ENCODE measurements at regions not wholly inside any gene's neighbourhood (a gene's known extent, or its start where the extent isn't known, plus 50 kb on each side); places are given as distances from the start of the nearest gene placed in this dataset.

DNA sequence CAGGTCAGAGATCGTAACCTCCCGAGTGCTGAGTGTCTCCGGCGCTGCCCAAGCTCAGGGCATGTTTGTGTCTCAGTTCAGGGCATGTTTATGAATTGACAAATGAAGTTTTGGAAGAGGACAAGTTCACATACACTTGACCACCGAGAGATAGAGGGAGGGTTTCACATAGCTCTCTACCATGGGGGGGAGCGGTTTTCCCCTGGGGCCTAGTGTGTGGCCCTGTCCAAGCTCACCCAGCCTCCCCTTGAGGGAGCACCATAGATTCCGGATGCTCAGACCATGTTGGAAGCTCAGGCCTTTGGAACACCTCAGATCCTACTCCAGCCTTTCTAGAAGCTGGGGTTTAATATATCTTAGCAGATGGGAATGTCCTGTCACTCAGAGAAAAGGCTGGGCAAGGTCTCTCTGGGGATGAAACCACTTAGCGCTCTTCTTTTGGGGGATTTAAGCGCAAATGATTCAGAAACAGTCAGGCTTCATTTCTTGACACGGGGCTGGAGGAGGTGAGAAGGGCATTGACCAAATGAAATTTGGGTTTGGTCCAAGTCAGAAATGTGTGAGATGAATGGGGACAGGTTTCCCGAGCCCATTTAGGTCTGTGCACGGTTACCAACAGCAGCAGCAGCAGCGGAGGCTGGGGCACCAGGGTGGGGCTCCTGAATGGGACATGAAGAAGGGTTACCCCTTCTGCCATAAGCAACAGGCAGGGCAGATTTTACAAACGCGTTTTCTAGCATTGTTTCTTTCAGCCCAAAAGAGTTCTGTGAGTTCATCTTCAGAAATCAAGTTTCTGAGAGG lies 96.6 kb downstream of the METRNL start:
- H3K9me3 ChIP-seq (ENCODE audit: control insufficient read depth in 2 of 2, insufficient read depth in 1 of 2, low read length in 1 of 2): no peaks in the 10 kb centered on the region
- no peak overlapping the region for H3K4me3 ChIP-seq (ENCODE audit: low read length in 2 of 2)
- no peaks in the 10 kb centered on the region for H3K36me3 ChIP-seq (ENCODE audit: control insufficient read depth in 2 of 2, insufficient read depth in 2 of 2, low read length in 1 of 2)
- H3K4me1 ChIP-seq (ENCODE audit: control insufficient read depth in 2 of 2, insufficient read depth in 2 of 2, low read length in 2 of 2): no peaks in the 10 kb centered on the region
- DNase-seq (ENCODE audit: low read depth in 6 of 9, low spot score in 9 of 9): no peak
- 97% methylated on average over 15 of the region's 15 CpGs for WGBS
- H3K27ac ChIP-seq (ENCODE audit: low read depth in 1 of 2, low read length in 1 of 2): no peak overlapping the region
- no peaks in the 10 kb centered on the region for H3K27me3 ChIP-seq (ENCODE audit: control insufficient read depth in 2 of 2, insufficient read depth in 1 of 2, low read length in 1 of 2)

DNA sequence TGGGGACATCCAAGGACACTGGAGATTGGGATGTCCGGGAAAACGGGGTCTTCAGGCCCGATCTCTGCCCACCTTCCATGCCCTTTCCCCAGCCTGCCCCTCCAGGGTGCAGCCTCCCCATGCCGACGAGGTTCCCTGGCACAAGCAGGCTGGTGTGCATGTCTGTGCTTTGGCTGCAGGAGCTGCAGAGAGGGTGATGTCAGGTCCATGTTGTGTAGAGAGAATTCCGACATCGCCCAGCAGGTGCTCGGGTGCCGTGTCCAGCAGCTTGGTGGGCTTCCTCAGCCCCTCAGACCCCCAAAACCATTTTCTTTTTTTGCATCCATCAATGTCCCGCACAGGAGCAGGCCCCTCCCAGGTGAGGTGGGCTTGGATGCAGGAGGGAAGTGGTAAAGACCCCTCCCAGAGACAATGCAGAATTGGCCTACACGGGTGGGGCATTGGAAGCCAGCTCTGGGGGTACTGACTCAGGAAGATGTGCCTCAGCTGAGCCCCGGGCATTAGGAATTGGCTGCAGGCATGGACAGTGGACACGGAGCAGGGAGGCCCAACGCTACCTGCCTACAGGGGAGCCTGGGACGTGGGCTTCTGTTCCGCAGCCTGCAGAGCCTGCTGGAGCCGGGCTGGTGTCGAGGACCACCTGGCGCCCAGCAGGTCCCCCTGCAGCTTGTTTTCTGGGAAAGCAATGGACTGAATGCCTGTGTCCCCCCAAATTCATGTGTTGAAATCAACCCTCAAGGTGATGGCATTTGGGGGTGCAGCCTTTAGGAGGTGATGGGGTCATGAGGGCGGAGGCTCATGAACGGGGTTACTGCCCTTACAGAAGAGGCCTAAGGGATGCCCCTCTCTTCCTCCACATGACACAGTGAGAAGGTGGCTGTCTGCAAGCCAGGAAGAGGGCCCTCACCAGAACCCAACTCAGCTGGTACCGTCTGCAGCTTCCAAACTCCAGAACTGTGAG lies 97.5 kb downstream of the METRNL start:
- H3K4me3 ChIP-seq (ENCODE audit: low read length in 2 of 2): no peak overlapping the region
- WGBS: 98% methylated on average over 22 of the region's 22 CpGs
- DNase-seq (ENCODE audit: low read depth in 6 of 9, low spot score in 9 of 9): no peak

DNA sequence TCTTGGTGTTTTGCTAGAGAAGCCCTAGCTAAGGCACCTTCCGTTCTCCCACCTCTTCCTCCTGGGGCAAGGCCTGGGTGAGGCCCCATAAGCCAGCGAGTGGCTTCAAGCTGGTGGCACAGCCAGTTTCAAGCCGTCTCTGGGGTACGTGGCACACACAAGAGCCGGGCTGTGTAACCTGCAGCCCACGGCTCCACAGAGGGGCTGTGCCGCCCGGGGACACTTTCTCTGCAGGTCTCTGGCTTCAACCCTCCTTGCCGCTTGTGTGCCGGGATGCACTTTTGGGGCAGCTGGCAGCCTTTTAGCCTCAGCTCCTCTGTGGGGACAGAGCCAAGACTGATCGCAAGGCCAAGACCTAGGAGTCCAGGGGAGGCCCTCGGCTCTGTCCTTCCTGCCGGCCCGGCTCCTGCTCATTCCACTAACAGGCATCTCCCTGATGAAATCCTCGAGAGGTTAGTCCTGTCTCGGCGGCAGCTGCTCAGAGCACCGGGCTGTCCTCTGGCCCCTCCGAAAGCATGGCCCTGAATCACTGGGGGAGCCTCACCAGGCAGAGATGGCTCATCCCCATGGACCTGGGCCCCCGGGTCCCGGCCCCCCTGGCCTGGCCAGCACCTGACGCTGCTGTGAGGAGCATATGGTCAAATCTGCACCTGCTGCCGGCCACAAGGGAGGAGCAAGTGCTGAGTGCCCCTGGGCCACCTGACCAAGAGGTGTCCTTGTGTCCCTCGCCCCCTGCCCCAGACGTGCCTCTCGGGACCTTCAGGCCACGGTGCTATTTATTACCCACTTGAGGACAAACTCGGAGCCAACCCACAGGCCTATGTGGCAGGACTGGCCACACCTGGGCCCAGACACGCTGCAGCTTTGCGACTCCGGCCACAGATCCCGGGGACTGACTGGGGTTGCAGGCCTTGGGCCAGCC lies 98.5 kb downstream of the METRNL start:
- Histone ChIP-seq H3K27ac (ENCODE audit: low read depth in 1 of 2, low read length in 1 of 2) (no peak overlapping the region), H3K9me3 (ENCODE audit: control insufficient read depth in 2 of 2, insufficient read depth in 1 of 2, low read length in 1 of 2) (no peaks in the 10 kb centered on the region), H3K4me3 (ENCODE audit: low read length in 2 of 2) (no peak overlapping the region), H3K36me3 (ENCODE audit: control insufficient read depth in 2 of 2, insufficient read depth in 2 of 2, low read length in 1 of 2) (no peaks in the 10 kb centered on the region), H3K27me3 (ENCODE audit: control insufficient read depth in 2 of 2, insufficient read depth in 1 of 2, low read length in 1 of 2) (no peaks in the 10 kb centered on the region), H3K4me1 (ENCODE audit: control insufficient read depth in 2 of 2, insufficient read depth in 2 of 2, low read length in 2 of 2) (no peaks in the 10 kb centered on the region)
- DNase-seq (ENCODE audit: low read depth in 6 of 9, low spot score in 9 of 9): no peak
- 95% methylated on average over 32 of the region's 32 CpGs for WGBS

More for the DNA sequence above, 97.5 kb downstream of the METRNL start:
- Histone ChIP-seq H3K9me3 (ENCODE audit: control insufficient read depth in 2 of 2, insufficient read depth in 1 of 2, low read length in 1 of 2) (no peaks in the 10 kb centered on the region), H3K4me1 (ENCODE audit: control insufficient read depth in 2 of 2, insufficient read depth in 2 of 2, low read length in 2 of 2) (no peaks in the 10 kb centered on the region), H3K27me3 (ENCODE audit: control insufficient read depth in 2 of 2, insufficient read depth in 1 of 2, low read length in 1 of 2) (no peaks in the 10 kb centered on the region), H3K36me3 (ENCODE audit: control insufficient read depth in 2 of 2, insufficient read depth in 2 of 2, low read length in 1 of 2) (no peaks in the 10 kb centered on the region), H3K27ac (ENCODE audit: low read depth in 1 of 2, low read length in 1 of 2) (no peak overlapping the region)

DNA sequence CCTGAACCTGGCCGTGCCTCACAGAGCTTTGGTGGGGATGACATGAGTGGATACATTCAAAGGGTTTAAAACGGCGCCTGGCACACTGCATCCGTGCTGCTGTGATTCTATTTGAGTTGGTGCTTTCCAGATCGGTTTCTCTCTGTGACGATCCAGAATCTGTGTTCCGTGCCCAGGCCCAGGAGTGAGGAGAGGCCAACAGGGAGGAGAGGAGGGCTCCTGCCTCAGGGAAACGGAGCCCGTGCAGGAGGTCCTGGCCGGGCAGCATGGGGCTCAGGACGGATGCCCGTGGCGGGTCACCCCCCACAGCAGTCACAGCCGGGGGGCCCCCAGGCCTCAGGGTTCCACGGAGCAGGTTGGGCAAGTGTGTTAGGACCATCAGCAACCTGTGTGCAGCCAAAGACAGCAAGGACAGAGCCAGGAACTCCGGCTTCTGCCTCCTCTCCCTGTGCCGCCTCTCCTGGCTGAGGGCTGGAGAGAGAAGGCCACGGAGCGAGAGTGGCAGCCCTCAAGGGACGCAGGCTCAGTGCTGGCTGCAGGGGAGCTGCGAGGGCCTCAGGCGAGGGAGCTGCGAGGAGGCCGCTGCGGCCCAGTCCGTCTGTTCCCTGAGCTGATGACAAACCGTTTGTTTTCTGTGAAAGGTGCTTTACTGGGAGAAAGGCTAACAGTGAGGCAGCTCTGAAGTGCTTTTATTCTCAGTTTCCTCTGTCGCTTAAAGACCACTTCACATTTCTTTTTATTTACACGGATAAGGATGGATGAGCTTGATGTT lies 99.3 kb downstream of the METRNL start:
- H3K36me3 ChIP-seq (ENCODE audit: control insufficient read depth in 2 of 2, insufficient read depth in 2 of 2, low read length in 1 of 2): no peaks in the 10 kb centered on the region
- DNase-seq (ENCODE audit: low read depth in 6 of 9, low spot score in 9 of 9): no peak
- H3K4me3 ChIP-seq (ENCODE audit: low read length in 2 of 2): no peak overlapping the region
- H3K27ac ChIP-seq (ENCODE audit: low read depth in 1 of 2, low read length in 1 of 2): no peak overlapping the region
- WGBS: 97% methylated on average over 29 of the region's 29 CpGs
- peaks cover 0 to under 1% of the 10 kb centered on the region in 2 donors for H3K27me3 ChIP-seq (ENCODE audit: control insufficient read depth in 2 of 2, insufficient read depth in 1 of 2, low read length in 1 of 2)
- H3K4me1 ChIP-seq (ENCODE audit: control insufficient read depth in 2 of 2, insufficient read depth in 2 of 2, low read length in 2 of 2): no peaks in the 10 kb centered on the region
- no peaks in the 10 kb centered on the region for H3K9me3 ChIP-seq (ENCODE audit: control insufficient read depth in 2 of 2, insufficient read depth in 1 of 2, low read length in 1 of 2)

DNA sequence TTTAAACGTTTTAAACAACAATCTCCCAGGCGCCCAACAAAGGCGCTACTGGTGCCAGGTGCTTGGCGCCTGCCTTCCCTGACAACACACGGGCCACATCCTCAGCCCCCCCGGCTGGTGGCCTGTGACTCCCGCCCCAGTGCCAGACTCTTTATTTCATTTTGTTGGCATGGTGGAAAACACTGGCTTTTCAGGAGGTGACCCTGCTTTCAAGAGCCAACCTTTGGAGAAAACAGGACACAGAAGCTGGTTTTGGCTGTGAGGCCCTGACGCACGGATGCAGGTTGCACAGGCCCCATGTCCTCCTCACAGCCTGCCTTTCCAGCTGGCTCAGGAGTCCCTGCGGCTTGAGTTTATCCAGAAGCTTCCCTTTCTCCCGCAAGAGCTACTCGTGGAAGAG lies 100.0 kb downstream of the METRNL start:
- Histone ChIP-seq H3K4me3 (ENCODE audit: low read length in 2 of 2) (no peak overlapping the region), H3K27me3 (ENCODE audit: control insufficient read depth in 2 of 2, insufficient read depth in 1 of 2, low read length in 1 of 2) (peaks cover 0 to 2% of the 10 kb centered on the region in 2 donors), H3K27ac (ENCODE audit: low read depth in 1 of 2, low read length in 1 of 2) (no peak overlapping the region), H3K36me3 (ENCODE audit: control insufficient read depth in 2 of 2, insufficient read depth in 2 of 2, low read length in 1 of 2) (no peaks in the 10 kb centered on the region), H3K4me1 (ENCODE audit: control insufficient read depth in 2 of 2, insufficient read depth in 2 of 2, low read length in 2 of 2) (no peaks in the 10 kb centered on the region), H3K9me3 (ENCODE audit: control insufficient read depth in 2 of 2, insufficient read depth in 1 of 2, low read length in 1 of 2) (no peaks in the 10 kb centered on the region)
- WGBS: 93% methylated on average over 12 of the region's 12 CpGs
- no peak for DNase-seq (ENCODE audit: low read depth in 6 of 9, low spot score in 9 of 9)

DNA sequence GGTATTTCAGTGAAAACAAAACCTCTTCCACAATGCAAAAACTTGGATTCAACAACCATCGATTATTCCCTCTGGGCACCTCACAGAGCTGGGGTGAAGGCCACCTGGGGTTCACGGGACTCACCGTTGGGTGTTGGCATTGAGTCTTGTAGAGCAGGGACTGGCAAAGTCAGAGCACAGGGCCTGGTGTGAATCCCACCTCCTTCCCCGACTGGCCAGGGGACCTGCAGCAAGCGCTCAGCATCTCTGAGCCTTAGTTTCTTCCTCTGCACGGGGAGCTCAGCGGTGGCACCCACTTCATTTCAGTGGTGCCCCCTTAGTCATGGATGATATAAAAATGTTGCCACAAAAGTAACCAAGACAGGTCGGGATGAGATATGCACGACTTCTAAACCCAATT lies 100.4 kb downstream of the METRNL start:
- peaks cover 0 to 2% of the 10 kb centered on the region in 2 donors for H3K27me3 ChIP-seq (ENCODE audit: control insufficient read depth in 2 of 2, insufficient read depth in 1 of 2, low read length in 1 of 2)
- no peak for DNase-seq (ENCODE audit: low read depth in 6 of 9, low spot score in 9 of 9)
- H3K4me1 ChIP-seq (ENCODE audit: control insufficient read depth in 2 of 2, insufficient read depth in 2 of 2, low read length in 2 of 2): no peaks in the 10 kb centered on the region
- no peak overlapping the region for H3K27ac ChIP-seq (ENCODE audit: low read depth in 1 of 2, low read length in 1 of 2)
- 98% methylated on average over 9 of the region's 9 CpGs for WGBS
- H3K9me3 ChIP-seq (ENCODE audit: control insufficient read depth in 2 of 2, insufficient read depth in 1 of 2, low read length in 1 of 2): no peaks in the 10 kb centered on the region
- no peaks in the 10 kb centered on the region for H3K36me3 ChIP-seq (ENCODE audit: control insufficient read depth in 2 of 2, insufficient read depth in 2 of 2, low read length in 1 of 2)
- no peak overlapping the region for H3K4me3 ChIP-seq (ENCODE audit: low read length in 2 of 2)

DNA sequence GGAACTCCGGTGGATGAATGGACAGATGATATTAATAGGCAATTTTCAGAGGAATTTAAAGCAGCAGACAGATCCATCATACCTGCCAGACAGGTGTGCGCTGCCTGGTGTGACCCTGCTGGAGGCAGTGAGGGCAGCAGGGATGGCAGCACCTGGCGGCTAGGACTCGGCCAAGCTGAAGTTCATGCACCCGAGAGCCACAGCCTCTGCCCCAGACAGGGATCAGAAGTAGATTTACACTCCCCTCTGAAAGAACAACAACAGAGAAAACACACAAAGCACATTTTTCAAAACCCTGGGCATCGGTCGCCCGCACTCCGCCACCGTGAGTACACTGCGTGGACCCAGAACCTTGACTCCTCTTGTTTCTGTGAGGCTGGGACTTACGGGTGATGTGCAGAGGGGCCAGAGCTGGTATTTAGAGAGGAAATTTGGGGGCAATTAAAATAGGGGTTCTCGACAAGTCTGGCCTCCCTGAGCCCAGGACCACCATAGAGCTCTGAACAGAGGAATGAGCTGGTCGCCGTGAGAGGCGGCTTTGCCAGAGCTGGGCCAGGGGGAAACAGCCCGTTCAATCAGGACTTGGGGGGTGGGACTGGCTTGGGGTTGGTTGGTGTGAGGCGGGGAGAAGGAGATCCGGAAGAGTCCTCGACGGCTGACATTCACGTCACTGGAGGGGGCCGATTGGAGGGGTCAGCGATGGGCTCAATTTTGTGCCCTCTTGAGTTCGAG lies 101.0 kb downstream of the METRNL start:
- H3K4me3 ChIP-seq (ENCODE audit: low read length in 2 of 2): no peak overlapping the region
- no peak overlapping the region for H3K27ac ChIP-seq (ENCODE audit: low read depth in 1 of 2, low read length in 1 of 2)
- H3K9me3 ChIP-seq (ENCODE audit: control insufficient read depth in 2 of 2, insufficient read depth in 1 of 2, low read length in 1 of 2): no peaks in the 10 kb centered on the region
- no peaks in the 10 kb centered on the region for H3K36me3 ChIP-seq (ENCODE audit: control insufficient read depth in 2 of 2, insufficient read depth in 2 of 2, low read length in 1 of 2)
- no peak for DNase-seq (ENCODE audit: low read depth in 6 of 9, low spot score in 9 of 9)
- no peaks in the 10 kb centered on the region for H3K4me1 ChIP-seq (ENCODE audit: control insufficient read depth in 2 of 2, insufficient read depth in 2 of 2, low read length in 2 of 2)
- 98% methylated on average over 25 of the region's 25 CpGs for WGBS
- peaks cover 0 to 2% of the 10 kb centered on the region in 2 donors for H3K27me3 ChIP-seq (ENCODE audit: control insufficient read depth in 2 of 2, insufficient read depth in 1 of 2, low read length in 1 of 2)
